HG02885 (cell line): ENCODE measurements at regions not wholly inside any gene's neighbourhood (a gene's known extent, or its start where the extent isn't known, plus 50 kb on each side); places are given as distances from the start of the nearest gene placed in this dataset.
A peak's percentile ranks its signal among the peaks of the same experiment; 100 is the strongest.

Experiments
- ATAC-seq: cut with Tn5 transposase; IDR thresholded peaks from one replicate; pipeline ENCODE4 v1.9.1; 2021; ENCODE audit warnings: mild to moderate bottlenecking; ENCODE audit not compliant: unreplicated experiment, poor library complexity

DNA sequence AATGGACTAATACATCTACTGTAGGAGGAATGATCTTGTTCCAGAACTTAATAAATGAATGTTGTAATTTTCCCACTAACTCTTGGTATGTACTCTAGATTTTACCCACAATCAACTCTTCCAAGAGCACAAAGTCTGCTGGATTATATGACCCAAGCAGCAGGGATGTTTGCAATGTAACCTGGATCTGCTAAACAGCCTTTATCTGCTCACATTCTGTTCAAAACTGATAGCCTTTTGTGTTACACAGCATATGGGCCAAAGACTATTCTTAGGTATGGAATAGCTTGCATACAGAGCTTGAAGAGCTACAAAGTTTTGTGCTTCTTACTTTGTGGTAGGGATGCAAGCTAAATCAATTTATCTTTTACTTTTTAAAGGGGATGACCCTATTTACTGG, 213.7 kb upstream of the DCN start:
- ATAC-seq = no peak

DNA sequence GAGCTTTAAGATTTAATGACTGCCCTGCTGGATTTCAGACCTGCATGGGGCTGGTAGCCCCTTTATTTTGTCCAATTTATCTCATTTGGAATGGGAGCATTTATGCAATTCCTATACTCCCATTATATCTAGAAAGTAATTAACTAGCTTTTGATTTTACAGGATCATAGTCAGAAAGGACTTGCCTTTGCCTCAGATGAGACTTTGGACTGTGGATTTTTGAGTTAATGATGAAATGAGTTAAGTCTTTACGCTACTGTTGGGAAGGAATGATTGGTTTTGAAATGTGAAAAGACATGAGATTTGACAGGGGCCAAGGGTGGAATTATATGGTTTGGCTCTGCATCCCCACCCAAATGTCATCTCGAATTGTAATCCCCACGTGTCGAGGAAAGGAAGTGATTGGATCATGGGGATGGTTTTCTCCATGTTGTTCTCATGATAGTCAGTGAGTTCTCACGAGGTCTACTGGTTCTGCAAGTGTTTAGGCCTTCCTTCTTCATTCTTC, 213.1 kb upstream of the DCN start:
- no peak for ATAC-seq

DNA sequence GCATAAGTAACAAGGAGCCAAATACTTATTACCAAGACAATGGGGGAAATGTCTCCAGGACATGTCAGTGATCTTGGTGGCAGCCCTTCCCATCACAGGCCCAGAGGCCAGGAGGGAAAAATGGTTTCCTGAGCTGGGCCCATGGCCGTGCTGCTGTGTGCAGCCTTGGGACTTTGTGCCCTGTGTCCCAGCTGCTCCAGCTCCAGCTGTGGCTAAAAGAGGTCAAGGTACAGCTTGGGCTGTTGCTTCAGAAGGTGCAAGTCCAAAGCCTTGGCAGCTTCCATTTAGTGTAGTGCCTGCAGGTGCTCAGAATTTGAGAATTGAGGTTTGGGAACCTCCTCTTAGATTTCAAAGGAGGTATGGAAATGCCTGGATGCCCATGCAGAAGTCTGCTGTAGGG, 212.3 kb upstream of the DCN start:
- no peak for ATAC-seq

DNA sequence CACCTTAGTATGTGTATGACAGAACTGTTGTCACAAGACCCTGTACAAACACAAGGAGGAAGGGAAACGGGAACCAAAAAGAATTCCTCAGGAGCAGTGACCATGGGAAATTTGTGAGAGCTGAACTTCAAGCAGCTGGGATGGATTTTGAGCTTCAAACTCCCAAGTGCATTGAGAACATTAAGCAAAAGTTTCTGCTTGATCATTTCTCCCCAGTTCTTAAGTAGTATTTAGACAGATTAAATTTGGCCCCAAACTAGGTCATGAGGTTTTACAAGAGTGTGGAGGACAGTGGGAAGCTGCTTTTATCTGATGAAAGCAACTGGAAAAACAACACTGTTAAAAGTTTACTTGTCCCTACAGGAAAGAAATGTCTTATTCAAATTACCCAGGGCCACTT, 206.0 kb upstream of the DCN start:
- ATAC-seq = no peak

DNA sequence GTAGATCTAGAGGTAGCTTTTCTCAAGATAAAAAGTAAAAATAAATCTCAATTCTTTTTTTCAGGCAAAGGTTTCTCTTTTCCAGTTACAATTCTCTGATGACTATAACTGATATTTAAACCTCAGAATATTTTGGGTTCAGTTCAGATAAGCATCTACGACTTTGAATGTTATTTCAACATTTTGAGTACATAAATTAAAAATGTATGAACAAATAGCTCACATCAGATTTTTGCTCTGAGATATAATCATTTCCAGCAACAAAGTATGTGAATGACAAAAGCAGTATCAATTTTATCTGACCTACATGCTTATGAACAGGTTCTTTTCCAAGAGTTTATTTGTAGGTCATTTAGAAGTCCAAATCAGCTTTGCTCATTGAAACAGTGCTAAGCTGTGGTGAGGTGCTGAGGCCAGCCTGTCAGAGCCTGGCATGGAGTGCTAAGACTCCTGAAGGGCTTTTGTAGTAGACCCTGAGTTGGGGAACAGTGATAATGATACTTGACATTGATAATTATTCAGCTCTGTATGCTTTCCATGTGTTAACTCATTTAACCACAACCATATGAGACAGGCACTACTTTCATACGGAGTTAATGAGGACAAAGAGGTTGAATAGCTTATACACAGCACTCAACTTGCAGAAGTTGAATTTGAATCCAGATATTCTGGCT, 205.0 kb upstream of the DCN start:
- ATAC-seq = no peak

DNA sequence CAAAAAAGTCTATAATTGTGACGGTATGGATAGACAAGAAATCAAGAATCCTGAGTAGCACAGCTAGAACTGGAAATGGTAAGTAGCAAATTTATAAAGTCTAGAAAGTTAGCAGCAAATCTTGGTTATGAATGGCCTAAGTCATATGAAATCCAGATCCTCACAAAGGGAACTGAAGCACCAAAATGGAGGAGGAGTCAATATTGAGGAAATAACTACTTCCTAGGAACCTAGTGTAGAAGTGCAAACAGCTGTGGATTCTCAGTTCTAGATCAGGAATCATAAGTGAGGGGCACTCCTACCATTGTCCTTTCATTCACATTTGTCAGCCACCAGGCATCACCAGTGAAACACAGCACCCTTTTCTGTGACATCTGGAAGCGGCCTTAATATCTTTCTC, 202.2 kb upstream of the DCN start:
- ATAC-seq = no peak

DNA sequence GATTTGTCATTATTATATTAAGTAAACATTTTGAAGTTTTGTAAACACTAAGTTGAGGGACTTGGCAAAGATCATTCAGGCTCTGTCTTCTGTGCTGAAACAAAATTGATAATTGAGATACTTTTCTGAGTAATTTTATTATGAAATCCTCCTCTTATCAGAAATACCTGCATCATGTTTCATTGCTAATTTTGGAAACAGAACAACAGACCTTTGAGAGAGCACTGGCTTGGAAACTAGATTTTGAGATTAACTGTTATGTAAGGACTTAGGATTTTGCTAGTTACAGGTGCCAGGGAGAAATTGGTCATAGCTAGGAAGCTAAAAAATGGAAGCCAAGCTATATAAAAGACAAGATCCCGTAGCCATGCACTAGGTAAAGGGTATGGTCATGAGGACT, 201.7 kb upstream of the DCN start:
- no peak for ATAC-seq

DNA sequence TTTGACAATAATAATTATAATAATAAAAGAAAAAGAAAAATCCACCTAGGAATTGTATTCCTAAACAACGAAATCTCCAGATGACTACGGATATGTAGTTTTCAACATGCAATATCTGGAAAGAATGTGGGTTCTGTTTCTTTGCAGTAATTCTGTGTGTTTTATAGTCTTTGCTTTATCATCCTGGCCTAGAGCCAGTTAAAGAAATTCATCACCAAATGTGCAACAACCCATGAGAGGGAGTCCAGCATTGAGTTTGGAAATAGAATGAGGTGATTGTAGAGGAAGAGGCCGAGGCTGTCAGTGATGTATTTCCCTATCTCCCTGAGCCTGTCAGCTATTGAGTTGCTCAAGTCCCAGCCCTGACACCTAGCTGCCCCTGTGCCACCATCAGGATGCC, 200.5 kb upstream of the DCN start:
- no peak for ATAC-seq

DNA sequence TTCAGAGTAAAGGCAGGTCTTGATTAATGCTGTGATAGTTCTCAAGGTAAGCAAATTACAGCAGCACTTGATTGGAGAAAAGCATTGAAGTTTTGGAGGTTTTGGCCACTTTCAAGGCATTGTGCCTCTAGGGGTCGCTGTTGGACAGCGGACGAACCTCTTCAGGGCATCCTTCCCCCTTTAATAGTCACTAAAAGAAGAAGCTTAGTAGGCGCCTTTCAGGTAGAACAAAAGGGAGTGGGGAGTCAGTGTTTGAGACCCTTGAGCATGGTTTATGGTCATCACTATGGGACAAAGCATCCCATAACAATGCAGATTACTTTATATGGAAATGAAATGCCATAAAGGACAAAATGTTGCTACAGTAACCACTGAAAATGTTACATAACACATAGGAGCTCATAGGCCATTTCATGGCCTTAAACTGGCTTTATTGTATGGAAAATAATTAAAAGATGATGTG, 199.5 kb upstream of the DCN start:
- peak; percentile 77 for ATAC-seq

DNA sequence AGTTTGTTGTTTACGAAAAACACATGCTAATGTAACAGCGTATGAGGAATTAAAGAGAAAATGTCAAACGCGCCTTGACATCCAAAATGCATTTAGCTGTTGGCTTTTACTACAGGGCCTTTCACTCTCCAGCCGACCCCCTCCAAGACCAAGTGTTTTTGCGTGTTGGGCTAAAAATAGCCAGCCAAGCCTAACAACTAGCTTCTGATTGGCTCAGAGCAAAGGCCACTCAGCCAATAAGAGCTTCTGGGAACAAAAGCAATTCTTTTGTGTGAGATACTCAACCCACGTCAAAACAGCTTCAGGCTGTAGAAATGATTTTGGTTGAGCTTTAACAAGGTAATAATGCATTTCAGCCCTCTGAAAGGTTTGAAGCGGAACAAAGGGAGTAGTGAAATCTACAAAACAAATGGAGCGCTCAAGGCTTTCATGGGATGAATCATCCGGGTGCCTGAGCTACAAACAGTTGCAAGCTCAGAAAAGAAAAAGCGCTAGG, 198.7 kb upstream of the DCN start:
- ATAC-seq = peak; percentile 83

DNA sequence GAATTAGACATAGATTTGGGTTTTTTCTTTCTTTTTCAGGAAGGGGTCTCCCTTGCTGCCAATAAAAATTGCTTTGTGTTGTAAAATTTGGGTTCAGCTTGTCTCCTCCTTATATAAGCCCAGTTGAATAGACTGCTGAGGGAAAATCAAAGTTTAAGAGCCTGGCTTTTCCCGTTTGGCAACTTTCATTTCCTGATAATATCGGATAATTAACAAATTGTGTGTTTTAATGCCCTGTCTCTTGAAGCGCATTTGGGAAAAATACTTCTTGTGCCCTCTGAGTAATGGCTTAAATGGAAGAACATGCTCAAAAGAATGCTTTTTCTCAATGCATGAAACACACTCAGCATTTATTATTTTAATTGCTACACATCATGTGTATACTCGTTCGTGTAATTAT, 198.0 kb upstream of the DCN start:
- no peak for ATAC-seq

DNA sequence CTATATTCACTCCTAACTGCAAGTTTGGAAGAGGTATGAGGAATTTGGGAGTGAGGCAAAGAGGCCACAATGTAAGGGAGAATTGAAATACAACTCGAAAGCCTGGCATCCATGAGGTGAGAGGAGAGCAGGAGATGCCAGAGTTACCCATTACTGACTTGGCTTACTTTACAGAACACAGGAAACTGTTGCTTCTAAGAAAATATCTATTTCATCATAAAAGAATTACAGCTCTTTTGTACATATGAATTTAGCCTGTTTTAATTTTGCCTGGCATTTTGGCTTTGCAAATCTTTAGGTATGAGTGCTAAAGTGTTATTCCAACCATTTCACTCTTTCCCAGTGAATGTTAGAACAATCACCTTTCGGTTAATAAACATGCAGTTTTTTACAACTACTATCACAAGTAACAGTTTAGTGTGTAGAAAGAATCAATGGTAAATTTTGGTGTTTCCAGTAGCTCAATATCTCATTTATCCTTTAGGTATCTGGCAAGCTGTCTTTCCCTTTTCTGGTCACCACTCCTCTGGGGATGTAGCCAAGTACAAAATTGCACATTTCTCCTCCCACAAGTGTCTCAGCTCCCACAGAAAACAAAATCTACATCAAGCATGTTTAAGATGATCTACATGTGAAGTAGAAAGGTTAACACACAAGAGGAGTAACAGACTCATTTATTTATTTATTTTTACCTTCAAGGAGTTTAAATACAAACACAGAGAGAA, 196.6 kb upstream of the DCN start:
- ATAC-seq = no peak

DNA sequence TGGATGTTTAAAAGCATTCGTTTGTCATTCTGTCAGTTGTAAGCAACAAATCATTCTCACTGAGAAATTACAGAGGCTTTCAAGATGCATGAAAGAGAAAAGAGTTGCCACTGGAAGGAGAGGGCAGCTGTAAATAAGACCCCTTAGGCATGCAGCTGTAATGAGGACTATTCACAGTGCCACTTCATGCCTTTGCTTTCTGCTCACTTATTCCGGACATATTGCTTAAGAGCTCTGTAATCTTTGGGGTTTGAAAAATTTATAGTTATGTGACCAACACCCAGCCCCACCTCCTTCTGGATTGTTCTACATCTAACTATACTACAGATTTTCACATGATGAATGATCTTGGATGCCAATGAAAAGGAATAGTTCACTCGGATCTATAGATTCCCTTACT, 194.8 kb upstream of the DCN start:
- ATAC-seq = no peak

DNA sequence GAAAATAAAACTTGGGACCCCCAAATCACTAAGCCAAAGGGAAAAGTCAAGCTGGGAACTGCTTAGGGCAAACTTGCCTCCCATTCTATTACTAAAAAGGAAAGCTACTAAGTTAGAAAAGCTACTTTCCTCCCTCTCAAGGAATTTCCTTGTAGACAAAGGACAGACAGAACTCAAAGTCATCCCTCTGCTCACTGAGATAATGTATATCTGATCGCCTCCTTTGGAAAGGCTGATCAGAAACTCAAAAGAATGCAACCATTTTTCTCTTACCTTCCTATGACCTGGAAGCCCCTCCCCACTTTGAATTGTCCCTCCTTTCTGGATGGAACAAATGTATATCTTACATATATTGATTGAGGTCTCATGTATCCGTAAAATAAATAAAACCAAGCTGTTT, 190.5 kb upstream of the DCN start:
- no peak for ATAC-seq

DNA sequence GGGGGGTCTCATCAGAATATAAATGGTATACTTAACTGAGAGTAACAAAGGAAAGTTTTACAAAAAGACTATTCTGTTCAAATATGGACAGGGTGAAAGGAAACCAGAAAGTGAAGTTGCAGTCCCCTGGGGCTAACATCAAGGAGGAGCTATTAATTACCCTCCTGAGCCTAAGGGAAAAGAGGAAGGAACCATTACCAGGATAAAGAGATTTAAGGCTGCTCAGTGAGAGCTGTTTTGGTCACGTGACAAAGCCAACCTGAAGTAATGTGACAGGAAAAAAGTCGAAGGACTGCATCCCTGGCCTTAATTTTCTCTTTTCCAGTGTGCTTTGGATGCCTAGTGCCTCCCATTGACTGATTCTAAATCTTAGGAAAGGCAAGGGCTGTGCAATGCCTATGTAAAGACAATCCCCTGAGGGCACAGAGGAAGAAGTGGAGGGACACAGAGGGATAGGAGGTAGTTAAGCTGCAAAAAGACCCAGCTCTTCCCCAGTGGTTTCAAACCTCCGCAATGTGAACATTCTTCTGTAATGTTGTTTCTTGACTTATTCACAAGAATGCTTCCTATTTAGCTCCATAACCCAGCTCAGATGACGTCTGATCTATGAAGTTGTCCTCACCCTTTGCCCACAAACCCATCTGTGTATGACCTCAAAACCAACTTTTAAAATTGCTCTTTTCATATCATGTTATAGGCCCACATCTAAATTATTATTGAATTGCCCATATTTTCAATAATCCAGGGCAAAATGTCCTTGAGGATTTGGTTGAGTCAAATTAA, 187.7 kb upstream of the DCN start:
- ATAC-seq = no peak

DNA sequence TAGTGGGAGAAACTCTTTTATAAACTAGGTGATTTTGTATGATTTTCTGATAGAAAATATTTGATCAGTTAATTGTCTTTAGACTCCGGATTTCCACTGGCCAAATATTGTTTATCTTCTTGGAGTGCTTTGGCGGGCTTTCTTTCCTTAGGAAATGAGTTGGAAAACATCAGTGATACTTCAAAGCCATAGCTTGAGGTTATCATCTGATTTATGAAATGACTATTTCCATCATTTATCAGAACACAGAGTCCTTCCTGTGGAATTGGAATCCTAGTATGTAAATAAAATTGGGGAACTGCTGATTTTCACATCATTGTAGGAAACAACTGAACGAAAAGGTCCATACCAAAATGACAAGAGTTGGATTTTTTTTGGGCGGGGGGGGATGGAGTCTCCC, 186.0 kb upstream of the DCN start:
- ATAC-seq = no peak

DNA sequence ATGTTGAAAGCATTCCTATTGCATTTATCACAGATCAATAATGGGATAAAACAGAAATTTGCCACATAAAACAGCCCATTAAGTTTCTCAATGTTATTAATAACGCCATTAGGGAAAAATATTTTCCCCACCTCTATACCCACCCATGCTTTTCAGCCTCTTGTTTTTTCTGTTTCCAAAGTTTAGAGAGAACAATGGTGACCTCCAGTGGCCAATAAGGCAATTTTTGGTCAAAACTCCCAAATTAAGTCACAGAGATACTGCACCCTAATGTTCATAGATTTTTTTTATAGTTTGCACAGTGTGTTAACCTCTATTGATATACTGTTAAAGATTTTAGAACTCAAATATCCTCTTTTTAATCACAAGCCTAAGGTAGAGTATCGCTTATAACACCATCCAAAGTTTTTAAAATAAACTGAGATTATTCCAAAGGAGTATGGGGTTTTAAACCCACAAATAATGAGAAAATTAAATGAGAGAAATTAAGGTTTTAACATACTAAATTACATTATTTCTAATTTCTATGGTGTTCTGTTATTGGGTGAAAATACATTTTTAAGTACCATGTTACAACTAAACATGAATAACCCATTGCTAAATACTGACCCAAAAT, 184.7 kb upstream of the DCN start:
- ATAC-seq = no peak

DNA sequence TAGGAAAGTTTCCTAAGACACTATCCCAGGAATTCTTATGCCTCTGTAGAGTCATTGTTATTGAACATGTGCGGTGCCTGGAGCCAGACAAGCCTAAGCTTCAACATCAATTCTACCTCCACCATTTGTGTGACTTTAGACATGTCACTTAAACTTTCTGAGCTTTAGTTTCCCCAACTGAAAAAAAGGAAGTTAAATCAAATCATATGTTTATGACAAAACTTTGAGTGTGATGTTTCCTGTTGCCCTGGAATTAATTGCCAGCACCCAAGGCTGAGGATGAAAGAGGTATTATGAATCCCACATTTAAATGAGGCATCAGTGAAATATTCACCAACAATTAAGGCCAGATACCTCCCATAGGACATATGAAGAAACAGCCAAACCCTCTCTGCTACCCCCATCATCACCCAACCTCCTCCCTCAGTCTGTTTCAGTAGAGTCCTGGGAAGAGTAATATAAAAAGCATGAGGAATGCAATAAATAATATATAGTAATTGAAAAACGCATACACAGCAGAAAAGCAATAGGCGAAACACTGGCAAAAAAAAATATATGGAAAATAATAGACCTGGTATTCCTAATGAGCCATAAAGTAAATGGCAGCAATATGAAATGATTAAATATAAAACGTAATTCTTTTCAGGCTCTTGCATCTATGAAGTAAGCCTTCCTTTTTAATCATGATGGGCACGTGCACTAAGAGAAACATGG, 182.0 kb upstream of the DCN start:
- ATAC-seq = no peak

DNA sequence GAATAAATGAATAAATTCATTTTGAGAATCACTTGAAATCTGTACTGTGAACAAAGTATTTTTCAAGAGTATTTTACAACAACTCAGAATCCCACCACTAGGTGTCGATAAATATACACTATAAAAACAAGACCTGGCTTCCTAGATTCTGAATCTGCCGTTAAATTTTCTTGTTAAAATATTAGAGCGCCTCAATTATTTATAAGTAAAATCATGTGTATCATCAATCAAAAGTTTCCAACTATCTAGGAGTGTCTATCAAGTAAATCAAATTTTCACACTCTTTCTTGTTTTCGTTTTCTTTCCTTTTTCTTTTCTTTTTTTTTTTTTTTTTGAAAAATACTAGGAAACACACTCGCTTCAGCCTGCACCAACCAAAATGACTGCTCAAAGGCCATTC, 179.2 kb upstream of the DCN start:
- ATAC-seq = peak; percentile 53

DNA sequence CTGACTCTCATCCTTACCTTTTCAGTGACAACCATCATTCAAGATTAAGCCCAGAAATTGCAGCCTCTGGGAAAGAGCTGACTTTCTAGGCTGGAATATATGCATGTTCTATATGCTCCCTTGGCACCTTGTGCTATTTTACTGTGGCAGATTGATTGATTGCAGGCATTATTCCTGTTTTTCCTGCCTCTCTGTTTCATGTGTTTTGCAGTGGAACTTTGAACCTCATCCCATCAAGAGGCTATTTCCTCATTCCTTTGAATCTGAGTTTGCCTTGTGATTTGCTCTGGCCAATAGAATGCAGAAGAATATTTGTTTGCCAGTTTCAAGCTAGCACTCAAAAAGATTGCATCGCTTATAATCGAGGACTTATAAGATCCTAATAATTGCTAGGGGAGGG, 174.8 kb upstream of the DCN start:
- ATAC-seq = no peak
